ENCODE measurements at regions not wholly inside any gene's neighbourhood (a gene's known extent, or its start where the extent isn't known, plus 50 kb on each side); places are given as distances from the start of the nearest gene placed in this dataset.
A peak's percentile ranks its signal among the peaks of the same experiment; 100 is the strongest.
"Not testable (repeated sequence)": the region's sequence is repeated elsewhere in the genome, so short reads cannot be mapped to it uniquely, and the experiment has no call there.

- DNase-seq (ENCODE audit: low read depth in 2 of 2): no peak
- no peak for TF ChIP-seq CTCF (IDR thresholded peaks at IDR 0.05; ENCODE audit: low read depth, low read length)
- H3K4me3 ChIP-seq (replicated peaks in 1 of 2; ENCODE audit: low read depth in 2 of 2, low read length in 2 of 2): no peak overlapping the region
Observed at GRCh38 chr7:131628634-131629033, 72.2 kb upstream of the PODXL start.

- DNase-seq (ENCODE audit: low read depth in 2 of 2): no peak
- no peak overlapping the region for H3K4me3 ChIP-seq (replicated peaks in 1 of 2; ENCODE audit: low read depth in 2 of 2, low read length in 2 of 2)
- no peak for TF ChIP-seq CTCF (IDR thresholded peaks at IDR 0.05; ENCODE audit: low read depth, low read length)
Observed at GRCh38 chr7:131627735-131628190, 71.3 kb upstream of the PODXL start.

- TF ChIP-seq CTCF (IDR thresholded peaks at IDR 0.05; ENCODE audit: low read depth, low read length): no peak
- H3K4me3 ChIP-seq (replicated peaks in 1 of 2; ENCODE audit: low read depth in 2 of 2, low read length in 2 of 2): no peak overlapping the region
Observed at GRCh38 chr7:131626643-131627042, 70.2 kb upstream of the PODXL start.

GRCh38 chr7:131625817-131626372 lies 69.5 kb upstream of the PODXL start:
- H3K4me3 ChIP-seq (replicated peaks in 1 of 2; ENCODE audit: low read depth in 2 of 2, low read length in 2 of 2): no peak overlapping the region
- no peak for TF ChIP-seq CTCF (IDR thresholded peaks at IDR 0.05; ENCODE audit: low read depth, low read length)
- DNase-seq (ENCODE audit: low read depth in 2 of 2): peak in 1 of 2 donors; percentile 86

More at GRCh38 chr7:131626643-131627042, 70.2 kb upstream of the PODXL start:
- DNase-seq (ENCODE audit: low read depth in 2 of 2): no peak

GRCh38 chr7:131625345-131625744 lies 68.9 kb upstream of the PODXL start:
- not testable (repeated sequence) for H3K4me3 ChIP-seq (replicated peaks in 1 of 2; ENCODE audit: low read depth in 2 of 2, low read length in 2 of 2); DNase-seq (ENCODE audit: low read depth in 2 of 2)

- TF ChIP-seq CTCF (IDR thresholded peaks at IDR 0.05; ENCODE audit: low read depth, low read length): no peak
- DNase-seq (ENCODE audit: low read depth in 2 of 2): no peak
- no peak overlapping the region for H3K4me3 ChIP-seq (replicated peaks in 1 of 2; ENCODE audit: low read depth in 2 of 2, low read length in 2 of 2)
Observed at GRCh38 chr7:131624536-131624935, 68.1 kb upstream of the PODXL start.

GRCh38 chr7:131623154-131623553 lies 66.7 kb upstream of the PODXL start:
- peak; percentile 72 to 85 for DNase-seq (ENCODE audit: low read depth in 2 of 2)
- no peak overlapping the region for H3K4me3 ChIP-seq (replicated peaks in 1 of 2; ENCODE audit: low read depth in 2 of 2, low read length in 2 of 2)
- TF ChIP-seq CTCF (IDR thresholded peaks at IDR 0.05; ENCODE audit: low read depth, low read length): no peak

All from cardiac fibroblast (primary cell).